K562 (cell line): ENCODE measurements at regions not wholly inside any gene's neighbourhood (a gene's known extent, or its start where the extent isn't known, plus 50 kb on each side); places are given as distances from the start of the nearest gene placed in this dataset.

Experiments
- ATAC-seq: fragments of 200-7000 bp; cut with Tn5 transposase; 3 replicates; pipeline ENCODE4 v1.9.1; 2020; ENCODE audit warnings: moderate library complexity
- BruUV-seq: library from RNA; stranded (reverse); fragments of 400-500 nt; replicated peaks from 2 replicates; lab custom pipeline; 2021; lab: Mats Ljungman, UMichigan
- CTCF ChIA-PET: fragments of 300-600 bp; formaldehyde crosslinking; extraction: SDS; loops from one replicate; lab custom pipeline; 2021; ENCODE audit warnings: low intra/inter-chr PET ratio; lab: Yijun Ruan, JAX
- POLR2A ChIA-PET: fragments of 300-600, 350-650 bp; sonication (Branson Sonifier 250); formaldehyde crosslinking; extraction: SDS; loops from one replicate; lab custom pipeline; 2021; ENCODE audit warnings: antibody characterized with exemption, inconsistent platforms; lab: Yijun Ruan, JAX
- DNase-seq, 4 experiments: peaks; one replicate each; pipeline versions ENCODE4 v3.0.0 to v3.0.0-alpha.2; 2011 to 2018; ENCODE audit warnings: low spot score in 3 of 4, mixed read lengths in 3 of 4; ENCODE audit errors: extremely low read depth in 1 of 4
- FAIRE-seq: peaks from 2 replicates; lab custom pipeline; 2011; peaks lifted over from hg19 to GRCh38; lab: Jason Lieb, UNC
- H2AFZ ChIP-seq: 2 replicates; pipeline ENCODE4 v1.6.0; 2011; ENCODE audit warnings: low read depth, low read length, control low read depth, inconsistent platforms
- H3K27ac ChIP-seq: fragments of 200-600 bp; 3 replicates; pipeline ENCODE4 v1.8.0; 2011; ENCODE audit warnings: low read depth, mild to moderate bottlenecking, control low read depth, inconsistent platforms, low read length, moderate library complexity, mixed read lengths; ENCODE audit errors: extremely low read depth
- H3K27me3 ChIP-seq, 2 experiments: fragments of 300-600 bp in 1 of 2; 2 replicates in 1 of 2; 3 replicates in 1 of 2; pipeline versions ENCODE4 v1.6.0 to v1.8.0; 2011; ENCODE audit warnings: inconsistent platforms in 2 of 2, low read length in 2 of 2, mild to moderate bottlenecking in 1 of 2, mixed read lengths in 1 of 2, moderate library complexity in 1 of 2; ENCODE audit not compliant: control insufficient read depth in 2 of 2, insufficient read depth in 2 of 2
- H3K36me3 ChIP-seq: fragments of 300-600 bp; 3 replicates; pipeline ENCODE4 v1.8.0; 2011; ENCODE audit warnings: mild to moderate bottlenecking, low read length, inconsistent platforms; ENCODE audit not compliant: control insufficient read depth, insufficient read depth
- H3K4me1 ChIP-seq, 2 experiments: fragments of 200-600 bp in 1 of 2; replicated peaks in 1 of 2; 2 replicates in 1 of 2; 3 replicates in 1 of 2; pipeline versions ENCODE4 v1.5.1 to v1.8.0; 2011; ENCODE audit warnings: inconsistent platforms in 2 of 2, low read length in 2 of 2, mild to moderate bottlenecking in 1 of 2, mixed read lengths in 1 of 2, moderate library complexity in 1 of 2; ENCODE audit not compliant: control insufficient read depth in 2 of 2, insufficient read depth in 2 of 2
- H3K4me2 ChIP-seq: 2 replicates; pipeline ENCODE4 v1.6.1; 2011; ENCODE audit warnings: low read length, control low read depth, inconsistent platforms, mixed read lengths; ENCODE audit not compliant: insufficient read depth
- H3K4me3 ChIP-seq: fragments of 200-600 bp; sonication (generic), shearing (Covaris generic); 2 replicates; pipeline ENCODE4 v1.5.1; 2016; ENCODE audit warnings: control low read depth, inconsistent platforms
- H3K79me2 ChIP-seq: fragments of 200-600 bp; 3 replicates; pipeline ENCODE4 v1.8.0; 2011; ENCODE audit warnings: low read length, inconsistent platforms; ENCODE audit not compliant: control insufficient read depth, insufficient read depth
- H3K9ac ChIP-seq, 2 experiments: 2 replicates each; pipeline versions ENCODE4 v1.6.0 to v1.6.1; 2011; ENCODE audit warnings: low read depth in 2 of 2, low read length in 2 of 2, control low read depth in 1 of 2, inconsistent platforms in 1 of 2, mild to moderate bottlenecking in 1 of 2, mixed read lengths in 1 of 2; ENCODE audit not compliant: insufficient read depth in 1 of 2
- H3K9me1 ChIP-seq: one replicate; pipeline ENCODE4 v1.6.0; 2011; ENCODE audit warnings: inconsistent platforms, mild to moderate bottlenecking, low read length, moderate library complexity; ENCODE audit not compliant: control insufficient read depth, insufficient read depth
- H3K9me3 ChIP-seq: replicated peaks from 2 replicates; pipeline ENCODE4 v1.5.1; 2011; ENCODE audit warnings: low read depth, low read length, inconsistent platforms; ENCODE audit not compliant: control insufficient read depth, insufficient read depth
- H4K20me1 ChIP-seq: replicated peaks from 2 replicates; pipeline ENCODE4 v1.6.1; 2011; ENCODE audit warnings: low read length, inconsistent platforms, mixed read lengths; ENCODE audit not compliant: control insufficient read depth, insufficient read depth
- BMI1 ChIP-seq: fragments of 150-350 bp; IDR thresholded peaks from 2 replicates; pipeline ENCODE4 v1.6.1; 2014; ENCODE audit warnings: low read length
- E2F1 ChIP-seq: sonication (generic); formaldehyde crosslinking; IDR thresholded peaks from 2 replicates; pipeline ENCODE4 v1.8.1; 2023; ENCODE audit warnings: mild to moderate bottlenecking, missing genetic modification reagents, moderate library complexity
- E2F6 ChIP-seq, 2 experiments: IDR thresholded peaks; 2 replicates each; pipeline ENCODE4 v1.6.1; 2011; ENCODE audit warnings: borderline replicate concordance in 1 of 2, control low read depth in 1 of 2, low read depth in 1 of 2, low read length in 1 of 2, mild to moderate bottlenecking in 1 of 2, mixed read lengths in 1 of 2, moderate library complexity in 1 of 2; ENCODE audit not compliant: insufficient read depth in 1 of 2, insufficient read length in 1 of 2, poor library complexity in 1 of 2, severe bottlenecking in 1 of 2; ENCODE audit errors: extremely low read depth in 1 of 2
- EP400 ChIP-seq: fragments of 450-650 bp; IDR thresholded peaks from 2 replicates; pipeline ENCODE4 v1.6.1; 2017; ENCODE audit warnings: antibody characterized with exemption, mild to moderate bottlenecking, moderate library complexity
- FOXK1 ChIP-seq: sonication (generic); formaldehyde crosslinking; IDR thresholded peaks from 2 replicates; pipeline ENCODE4 v1.8.0; 2022; ENCODE audit warnings: missing genetic modification reagents, mild to moderate bottlenecking, borderline replicate concordance
- GABPB2 ChIP-seq: fragments of 250-450 bp; sonication (Bioruptor Pico); conservative IDR thresholded peaks from 2 replicates; pipeline ENCODE4 v1.5.1; 2021; ENCODE audit warnings: mild to moderate bottlenecking
- HMBOX1 ChIP-seq: sonication (generic); IDR thresholded peaks from 2 replicates; pipeline ENCODE4 v1.6.1; 2016
- ZNF318 ChIP-seq, 2 experiments: fragments of 450-650 bp; IDR thresholded peaks; 2 replicates each; pipeline ENCODE4 v1.6.1; 2016; ENCODE audit warnings: mild to moderate bottlenecking in 2 of 2, borderline replicate concordance in 1 of 2, low read depth in 1 of 2, moderate library complexity in 1 of 2
- ZZZ3 ChIP-seq: fragments of 450-650 bp; IDR thresholded peaks from 2 replicates; pipeline ENCODE4 v1.6.1; 2016; ENCODE audit warnings: antibody characterized with exemption, mild to moderate bottlenecking, moderate library complexity
- WGBS: fragments of 100-300 bp; shearing (Covaris generic); methylation state at CpG from one replicate; pipeline ENCODE4 v1.1.6; 2016; ENCODE audit warnings: low coverage, mixed read lengths; ENCODE audit not compliant: insufficient coverage; ENCODE audit errors: missing lambda C conversion rate; 5-methylcytosine and 5-hydroxymethylcytosine counted together
- in situ Hi-C: fragments of 300-500 bp; cut with MboI; formaldehyde crosslinking; loops from 4 replicates; pipeline ENCODE4 v1.15.0; 2018; ENCODE audit warnings: inconsistent platforms, mixed read lengths
- intact Hi-C: fragments of 100-400 bp; cut with micrococcal nuclease; formaldehyde crosslinking; loops from 2 replicates; pipeline ENCODE4 v1.14.2; 2022

- Histone ChIP-seq H3K9me1 (no peaks in the 10 kb centered on the region), H2AFZ (no peak overlapping the region), H3K4me2 (no peak overlapping the region), H3K9me3 (no peaks in the 10 kb centered on the region), H4K20me1 (no peaks in the 10 kb centered on the region), H3K4me3 (no peak overlapping the region), H3K9ac (no peak overlapping the region), H3K79me2 (no peaks in the 10 kb centered on the region), H3K27me3 (peaks cover 0 to 10% of the 10 kb centered on the region in 2 experiments; a peak in 1 of 5 replicates), H3K27ac (no peak overlapping the region), H3K36me3 (no peaks in the 10 kb centered on the region), H3K4me1 (no peaks in the 10 kb centered on the region)
- ATAC-seq (no peak), FAIRE-seq (no peak), DNase-seq (no peak)
- ChIA-PET CTCF (no interaction called here), POLR2A (no interaction called here)
- BruUV-seq, result no TSS peak
- 0% methylated on average over 1 of the region's 1 CpG for WGBS
- intact Hi-C loops (no loop called here), in situ Hi-C loops (no loop called here)
- TF ChIP-seq GABPB2 (CRISPR knock-in tag), result no peak
- TF ChIP-seq E2F6 (IDR thresholded peaks at IDR 0.05; ENCODE audit: borderline replicate concordance in 1 of 2, extremely low read depth in 1 of 2, insufficient read depth in 1 of 2, insufficient read length in 1 of 2, low read depth in 1 of 2, low read length in 1 of 2, poor library complexity in 1 of 2, severe bottlenecking in 1 of 2), result no peak
- no peak for TF ChIP-seq E2F1 (CRISPR knock-in tag)
- no peak for TF ChIP-seq ZNF318 (IDR thresholded peaks at IDR 0.05; ENCODE audit: borderline replicate concordance in 1 of 2, low read depth in 1 of 2)
- TF ChIP-seq FOXK1 (CRISPR knock-in tag), result no peak
- TF ChIP-seq EP400, result no peak
- TF ChIP-seq HMBOX1, result no peak
- TF ChIP-seq ZZZ3, result no peak
- no peak for TF ChIP-seq BMI1
Observed at GRCh38 chr15:62533687-62534086, 368.6 kb upstream of the C2CD4B start.
